ENCODE measurements at regions not wholly inside any gene's neighbourhood (a gene's known extent, or its start where the extent isn't known, plus 50 kb on each side); places are given as distances from the start of the nearest gene placed in this dataset.

DNA sequence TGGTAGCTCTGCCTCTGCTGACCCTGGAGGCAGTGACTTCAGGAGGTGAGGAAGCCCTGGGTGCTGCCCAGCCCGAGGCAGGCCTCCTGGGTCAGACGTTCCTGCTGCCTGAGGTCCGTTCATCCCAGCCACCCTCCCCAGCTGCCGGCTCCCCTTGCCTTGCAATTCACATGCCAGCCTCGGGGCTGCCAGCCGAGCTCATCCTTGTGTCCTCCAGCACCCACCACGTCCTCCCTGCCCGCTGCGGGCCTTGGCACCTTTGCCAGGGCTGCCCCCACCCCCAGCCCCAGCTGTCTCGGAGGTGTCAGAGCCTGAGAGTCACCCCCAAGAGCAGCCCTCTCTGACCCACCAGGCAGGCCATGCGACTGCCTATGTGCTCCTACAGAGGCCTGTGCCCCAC, 162.1 kb upstream of the RNF32 start:
- H3K9me2 ChIP-seq (replicated peaks; ENCODE audit: insufficient read depth): no peaks in the 10 kb centered on the region
- no peaks in the 10 kb centered on the region for H3K27me3 ChIP-seq
- TF ChIP-seq EZH2phosphoT487 (IDR thresholded peaks at IDR 0.05; ENCODE audit: low read depth, severe bottlenecking, unreplicated experiment) (no peak), EZH2 (IDR thresholded peaks at IDR 0.05; ENCODE audit: borderline replicate concordance) (no peak)
- TF ChIP-seq, protein P1, sequence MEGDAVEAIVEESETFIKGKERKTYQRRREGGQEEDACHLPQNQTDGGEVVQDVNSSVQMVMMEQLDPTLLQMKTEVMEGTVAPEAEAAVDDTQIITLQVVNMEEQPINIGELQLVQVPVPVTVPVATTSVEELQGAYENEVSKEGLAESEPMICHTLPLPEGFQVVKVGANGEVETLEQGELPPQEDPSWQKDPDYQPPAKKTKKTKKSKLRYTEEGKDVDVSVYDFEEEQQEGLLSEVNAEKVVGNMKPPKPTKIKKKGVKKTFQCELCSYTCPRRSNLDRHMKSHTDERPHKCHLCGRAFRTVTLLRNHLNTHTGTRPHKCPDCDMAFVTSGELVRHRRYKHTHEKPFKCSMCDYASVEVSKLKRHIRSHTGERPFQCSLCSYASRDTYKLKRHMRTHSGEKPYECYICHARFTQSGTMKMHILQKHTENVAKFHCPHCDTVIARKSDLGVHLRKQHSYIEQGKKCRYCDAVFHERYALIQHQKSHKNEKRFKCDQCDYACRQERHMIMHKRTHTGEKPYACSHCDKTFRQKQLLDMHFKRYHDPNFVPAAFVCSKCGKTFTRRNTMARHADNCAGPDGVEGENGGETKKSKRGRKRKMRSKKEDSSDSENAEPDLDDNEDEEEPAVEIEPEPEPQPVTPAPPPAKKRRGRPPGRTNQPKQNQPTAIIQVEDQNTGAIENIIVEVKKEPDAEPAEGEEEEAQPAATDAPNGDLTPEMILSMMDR (IDR thresholded peaks at IDR 0.05; ENCODE audit: poor library complexity): no peak
- H3K36me3 ChIP-seq (replicated peaks; ENCODE audit: insufficient read depth, low read depth): no peaks in the 10 kb centered on the region
- H3K27ac ChIP-seq: no peak overlapping the region
- H4K20me1 ChIP-seq (ENCODE audit: insufficient read depth, poor library complexity, severe bottlenecking): no peaks in the 10 kb centered on the region
- H3K4me1 ChIP-seq (ENCODE audit: insufficient read depth): no peaks in the 10 kb centered on the region
- H3K9me3 ChIP-seq (ENCODE audit: low read depth): no peaks in the 10 kb centered on the region
- H3K79me2 ChIP-seq: no peaks in the 10 kb centered on the region
- no peak overlapping the region for H2AFZ ChIP-seq
- DNase-seq (ENCODE audit: low spot score): no peak
- no peak overlapping the region for H3K4me2 ChIP-seq
- H3K4me3 ChIP-seq: no peak overlapping the region
- 93% methylated on average over 11 of the region's 11 CpGs for WGBS (ENCODE audit: low lambda C conversion rate, missing lambda C conversion rate)

DNA sequence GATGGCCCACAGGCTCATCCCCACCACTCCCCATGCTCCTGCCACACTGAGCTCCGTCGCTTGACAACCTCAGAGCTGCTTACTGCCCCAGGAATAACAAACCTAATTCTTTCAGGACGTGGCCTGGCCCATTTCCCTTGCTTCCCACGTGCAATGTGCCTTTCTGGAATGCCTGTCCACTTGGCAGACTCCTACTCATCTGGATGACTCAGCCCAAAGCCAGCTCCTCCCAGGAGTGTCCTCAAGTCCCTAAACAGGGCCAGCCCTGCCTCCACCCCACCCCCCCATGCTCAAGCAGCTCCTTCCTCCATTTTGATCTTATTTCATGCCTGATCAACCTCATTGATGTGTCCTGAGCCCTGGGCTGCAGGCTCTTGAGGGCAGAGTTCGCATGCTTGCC, 164.9 kb upstream of the RNF32 start:
- H3K79me2 ChIP-seq: no peaks in the 10 kb centered on the region
- no peaks in the 10 kb centered on the region for H3K36me3 ChIP-seq (replicated peaks; ENCODE audit: insufficient read depth, low read depth)
- H2AFZ ChIP-seq: no peak overlapping the region
- no peaks in the 10 kb centered on the region for H3K27me3 ChIP-seq
- H3K9me2 ChIP-seq (replicated peaks; ENCODE audit: insufficient read depth): no peaks in the 10 kb centered on the region
- TF ChIP-seq, protein P1 (IDR thresholded peaks at IDR 0.05; ENCODE audit: poor library complexity): no peak
- no peak for TF ChIP-seq EZH2 (IDR thresholded peaks at IDR 0.05; ENCODE audit: borderline replicate concordance)
- 84% methylated on average over 5 of the region's 5 CpGs for WGBS (ENCODE audit: low lambda C conversion rate, missing lambda C conversion rate)
- no peak overlapping the region for H3K4me3 ChIP-seq
- H3K27ac ChIP-seq: no peak overlapping the region
- no peak for DNase-seq (ENCODE audit: low spot score)
- H4K20me1 ChIP-seq (ENCODE audit: insufficient read depth, poor library complexity, severe bottlenecking): no peaks in the 10 kb centered on the region
- no peaks in the 10 kb centered on the region for H3K4me1 ChIP-seq (ENCODE audit: insufficient read depth)
- no peaks in the 10 kb centered on the region for H3K9me3 ChIP-seq (ENCODE audit: low read depth)
- no peak overlapping the region for H3K4me2 ChIP-seq

DNA sequence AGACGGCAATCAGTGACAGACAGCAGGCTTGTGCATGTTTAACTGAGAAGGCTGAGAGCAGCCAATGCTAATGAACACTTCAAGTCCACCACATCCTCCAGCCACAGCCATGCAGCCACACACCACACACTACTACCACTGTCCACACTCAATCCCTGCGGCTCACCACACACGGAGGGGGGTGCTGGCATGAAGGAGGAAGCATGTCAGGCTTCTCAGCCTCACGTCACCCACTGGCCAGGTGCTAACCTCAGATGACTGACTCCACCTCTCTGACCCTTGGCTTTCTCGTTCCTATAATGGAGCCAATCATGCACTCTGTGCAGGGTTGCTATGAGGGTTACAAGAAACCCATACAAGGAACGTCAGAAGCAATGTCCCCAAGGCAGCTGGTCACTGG, 165.4 kb upstream of the RNF32 start:
- Histone ChIP-seq H3K4me1 (ENCODE audit: insufficient read depth) (no peaks in the 10 kb centered on the region), H3K79me2 (no peaks in the 10 kb centered on the region), H3K4me3 (no peak overlapping the region), H3K36me3 (replicated peaks; ENCODE audit: insufficient read depth, low read depth) (no peaks in the 10 kb centered on the region), H3K9me2 (replicated peaks; ENCODE audit: insufficient read depth) (no peaks in the 10 kb centered on the region), H2AFZ (no peak overlapping the region), H3K27me3 (no peaks in the 10 kb centered on the region), H3K27ac (no peak overlapping the region), H4K20me1 (ENCODE audit: insufficient read depth, poor library complexity, severe bottlenecking) (no peaks in the 10 kb centered on the region), H3K9me3 (ENCODE audit: low read depth) (no peaks in the 10 kb centered on the region), H3K4me2 (no peak overlapping the region)
- TF ChIP-seq, protein P1 (IDR thresholded peaks at IDR 0.05; ENCODE audit: poor library complexity): no peak
- no peak for TF ChIP-seq EZH2phosphoT487 (IDR thresholded peaks at IDR 0.05; ENCODE audit: low read depth, severe bottlenecking, unreplicated experiment)
- TF ChIP-seq EZH2 (IDR thresholded peaks at IDR 0.05; ENCODE audit: borderline replicate concordance): no peak
- 91% methylated on average over 6 of the region's 6 CpGs for WGBS (ENCODE audit: low lambda C conversion rate, missing lambda C conversion rate)
- no peak for DNase-seq (ENCODE audit: low spot score)

DNA sequence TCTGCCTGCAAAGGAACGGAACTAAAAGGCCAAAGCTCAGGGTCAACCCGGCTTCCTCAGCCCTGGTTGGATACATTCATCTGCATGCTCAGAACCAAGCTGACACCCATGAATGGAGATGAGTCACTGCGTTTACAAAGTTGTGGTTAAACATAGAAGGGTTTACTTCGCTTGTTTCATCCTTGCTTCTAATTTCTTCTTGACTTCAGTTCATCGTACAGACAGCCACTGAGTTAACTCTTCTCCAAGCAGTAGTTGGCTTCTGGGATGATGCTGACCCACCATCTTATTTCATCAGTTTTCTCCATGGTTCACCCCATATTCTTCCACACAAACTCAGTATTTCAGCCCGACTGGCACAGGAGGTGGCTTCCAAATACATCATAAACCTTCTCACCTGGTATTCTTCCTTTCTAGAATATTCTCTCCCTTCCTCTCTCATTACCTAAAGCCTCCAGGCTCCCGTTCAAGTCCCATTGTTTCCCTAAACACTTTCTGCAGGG, 166.3 kb upstream of the RNF32 start:
- no peak overlapping the region for H2AFZ ChIP-seq
- no peaks in the 10 kb centered on the region for H3K9me2 ChIP-seq (replicated peaks; ENCODE audit: insufficient read depth)
- peak; percentile 63 for DNase-seq (ENCODE audit: low spot score)
- no peaks in the 10 kb centered on the region for H3K9me3 ChIP-seq (ENCODE audit: low read depth)
- H3K79me2 ChIP-seq: no peaks in the 10 kb centered on the region
- no peaks in the 10 kb centered on the region for H4K20me1 ChIP-seq (ENCODE audit: insufficient read depth, poor library complexity, severe bottlenecking)
- H3K36me3 ChIP-seq (replicated peaks; ENCODE audit: insufficient read depth, low read depth): no peaks in the 10 kb centered on the region
- H3K27ac ChIP-seq: peak overlapping the region; percentile 7
- TF ChIP-seq EZH2phosphoT487 (IDR thresholded peaks at IDR 0.05; ENCODE audit: low read depth, severe bottlenecking, unreplicated experiment) (no peak), EZH2 (IDR thresholded peaks at IDR 0.05; ENCODE audit: borderline replicate concordance) (no peak)
- TF ChIP-seq, protein P1 (IDR thresholded peaks at IDR 0.05; ENCODE audit: poor library complexity): no peak
- no peak overlapping the region for H3K4me3 ChIP-seq
- no peaks in the 10 kb centered on the region for H3K27me3 ChIP-seq
- WGBS (ENCODE audit: low lambda C conversion rate, missing lambda C conversion rate): 52% methylated on average over 7 of the region's 7 CpGs
- H3K4me1 ChIP-seq (ENCODE audit: insufficient read depth): no peaks in the 10 kb centered on the region
- H3K4me2 ChIP-seq: no peak overlapping the region

Data from hepatocyte (in vitro differentiated cells).